ENCODE measurements at regions not wholly inside any gene's neighbourhood (a gene's known extent, or its start where the extent isn't known, plus 50 kb on each side); places are given as distances from the start of the nearest gene placed in this dataset.
"Not testable (repeated sequence)": the region's sequence is repeated elsewhere in the genome, so short reads cannot be mapped to it uniquely, and the experiment has no call there.

DNA sequence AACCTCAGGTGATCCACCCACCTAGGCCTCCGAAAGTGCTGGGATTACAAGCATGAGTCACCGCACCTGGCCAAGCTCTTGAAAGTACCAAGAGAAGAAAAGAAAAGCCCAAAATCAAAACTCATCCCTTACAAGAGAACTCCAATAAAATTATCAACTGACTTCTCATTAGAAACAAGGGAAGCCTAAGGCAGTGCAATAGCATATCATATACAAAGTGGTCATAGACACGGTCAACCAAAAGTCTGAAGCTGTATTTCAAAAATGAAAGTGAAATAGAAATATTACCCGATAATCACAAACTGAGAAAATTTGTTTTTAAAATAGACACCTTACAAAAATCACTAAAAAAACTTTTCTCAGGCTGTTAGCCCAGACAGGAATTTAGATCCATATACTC, 1321.1 kb upstream of the GJE1 start:
- in situ Hi-C loops (cut with HindIII; ENCODE audit: low sequenced_read_pairs): no loop called here

DNA sequence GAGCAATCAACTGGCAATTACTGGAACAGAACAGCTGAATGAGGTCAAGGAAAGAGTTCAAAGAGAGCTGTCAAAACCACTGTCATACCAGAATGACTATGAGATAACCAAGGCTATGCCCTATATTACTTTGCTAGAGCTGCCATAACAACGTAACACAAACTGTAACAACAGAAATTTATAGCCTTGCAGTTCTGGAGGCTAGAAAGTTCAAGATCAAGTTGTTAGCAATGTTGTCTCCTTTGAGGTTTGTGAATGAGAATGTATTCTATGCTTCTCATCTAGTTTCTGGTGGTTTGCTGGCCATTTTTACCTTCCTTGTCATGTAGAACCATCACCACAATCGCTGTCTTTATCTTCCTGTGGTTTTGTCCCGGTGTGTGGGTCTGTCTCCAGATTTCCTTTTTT, 1323.0 kb upstream of the GJE1 start:
- in situ Hi-C loops (cut with HindIII; ENCODE audit: low sequenced_read_pairs): no loop called here

DNA sequence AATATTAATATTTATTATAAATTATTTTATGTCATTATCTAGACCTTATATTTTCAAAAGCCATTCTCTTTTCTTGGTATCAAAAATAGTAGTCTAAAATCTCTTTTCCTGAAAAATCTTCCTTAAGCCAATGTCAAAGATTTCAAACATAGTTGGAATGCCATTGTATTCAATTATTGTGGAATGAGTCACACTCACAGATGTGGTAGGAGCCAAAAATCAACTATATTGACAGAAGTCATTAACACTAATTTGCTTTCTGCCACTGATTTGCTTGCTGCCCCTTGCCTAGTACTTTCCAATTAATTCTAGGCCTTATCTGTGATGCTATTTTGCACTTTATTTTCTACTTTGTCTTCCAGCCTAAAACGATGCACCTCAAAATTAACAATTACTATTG, 1326.3 kb upstream of the GJE1 start:
- in situ Hi-C loops (cut with HindIII; ENCODE audit: low sequenced_read_pairs): no loop called here

DNA sequence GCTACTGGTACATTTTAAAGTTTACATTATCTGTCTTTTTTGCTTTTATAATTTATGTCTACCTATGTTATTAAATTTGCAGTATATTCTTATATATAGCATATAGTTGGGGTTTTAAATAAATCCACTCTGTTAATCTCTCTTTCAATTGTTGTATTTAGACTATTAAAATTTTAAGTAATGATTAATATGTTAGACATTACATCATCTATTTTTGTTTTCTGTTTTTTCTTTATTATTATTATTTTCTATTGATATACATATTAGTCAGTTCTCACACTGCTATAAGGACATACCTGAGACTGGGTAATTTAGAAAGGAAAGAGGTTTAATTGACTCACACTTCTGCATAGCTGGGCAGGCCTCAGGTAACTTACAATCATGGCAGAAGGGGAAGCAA, 1338.2 kb upstream of the GJE1 start:
- in situ Hi-C loops (cut with HindIII; ENCODE audit: low sequenced_read_pairs): no loop called here

DNA sequence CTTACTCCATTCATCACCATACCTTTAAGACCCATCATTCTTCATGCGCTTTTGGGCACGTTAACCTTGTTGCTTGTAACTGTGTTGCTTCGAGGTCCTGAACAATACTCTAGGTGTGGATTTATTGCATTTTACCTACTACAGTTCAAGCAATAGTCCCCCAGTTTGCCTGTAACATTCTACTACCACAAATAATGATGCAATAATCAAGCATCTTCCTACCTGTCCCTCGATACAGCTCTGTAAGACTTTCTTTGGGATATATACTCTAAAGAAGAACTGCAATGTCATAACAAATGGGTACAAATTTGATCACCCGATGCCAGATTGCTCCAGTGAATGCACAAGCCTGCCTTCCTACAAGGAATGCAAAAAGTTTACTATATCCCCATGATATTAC, 1342.6 kb upstream of the GJE1 start:
- in situ Hi-C loops (cut with HindIII; ENCODE audit: low sequenced_read_pairs): no loop called here

DNA sequence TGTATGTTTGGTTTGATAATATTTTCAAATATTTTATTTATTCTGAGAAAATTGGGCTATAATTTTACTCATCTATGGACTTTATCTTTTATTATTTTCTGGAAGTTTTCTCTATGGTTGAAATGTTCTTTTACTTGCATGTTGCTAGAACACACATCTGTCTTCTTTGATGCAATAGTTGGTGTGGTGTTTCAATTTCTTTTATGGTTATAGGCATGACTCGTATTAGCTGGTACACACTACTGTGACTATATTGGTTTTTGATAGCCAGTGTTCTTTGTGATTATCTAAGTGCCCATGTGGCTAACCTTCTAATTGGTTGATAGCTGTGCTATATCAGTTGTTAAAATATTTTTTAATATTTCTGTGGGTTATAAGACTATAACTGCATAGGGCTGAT, 1343.3 kb upstream of the GJE1 start:
- in situ Hi-C loops (cut with HindIII; ENCODE audit: low sequenced_read_pairs): no loop called here

DNA sequence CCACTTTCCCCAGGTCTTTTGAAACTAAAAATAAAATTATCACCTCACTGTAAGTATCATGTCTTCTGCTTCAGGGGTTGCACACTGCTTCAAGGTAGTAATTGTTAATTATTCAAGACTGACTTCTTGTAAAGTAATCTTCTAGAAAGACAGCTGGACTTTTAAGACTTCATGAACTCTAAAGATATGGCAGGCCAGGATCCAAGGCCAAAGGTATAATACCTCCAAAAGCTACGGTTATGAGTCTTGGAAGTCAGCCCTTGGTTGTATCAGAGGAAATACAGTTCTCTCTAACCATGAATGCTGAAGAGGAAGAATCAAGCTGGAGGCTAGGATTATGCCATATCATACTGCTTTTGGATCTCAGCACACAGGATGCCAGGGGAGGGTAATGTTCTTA, 1346.8 kb upstream of the GJE1 start:
- in situ Hi-C loops (cut with HindIII; ENCODE audit: low sequenced_read_pairs): no loop called here

DNA sequence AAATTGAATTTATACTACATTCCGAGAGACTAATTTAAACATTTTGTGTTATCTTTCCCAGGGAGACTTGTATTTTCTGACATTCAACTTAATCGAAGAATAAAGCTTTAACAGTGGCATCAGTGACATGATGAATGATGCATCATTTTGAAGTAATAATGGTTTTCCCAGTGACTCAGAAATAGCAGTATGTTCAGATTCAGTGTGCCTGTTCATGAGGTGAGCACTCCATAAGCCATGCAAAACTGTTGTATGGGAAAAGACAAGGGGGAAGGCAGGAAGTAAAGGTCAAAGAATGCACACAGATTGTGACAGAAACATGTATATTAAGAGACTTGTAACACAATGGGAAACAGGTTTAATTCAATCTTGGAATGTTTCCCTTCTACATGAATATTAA, 1348.2 kb upstream of the GJE1 start:
- in situ Hi-C loops (cut with HindIII; ENCODE audit: low sequenced_read_pairs): no loop called here

DNA sequence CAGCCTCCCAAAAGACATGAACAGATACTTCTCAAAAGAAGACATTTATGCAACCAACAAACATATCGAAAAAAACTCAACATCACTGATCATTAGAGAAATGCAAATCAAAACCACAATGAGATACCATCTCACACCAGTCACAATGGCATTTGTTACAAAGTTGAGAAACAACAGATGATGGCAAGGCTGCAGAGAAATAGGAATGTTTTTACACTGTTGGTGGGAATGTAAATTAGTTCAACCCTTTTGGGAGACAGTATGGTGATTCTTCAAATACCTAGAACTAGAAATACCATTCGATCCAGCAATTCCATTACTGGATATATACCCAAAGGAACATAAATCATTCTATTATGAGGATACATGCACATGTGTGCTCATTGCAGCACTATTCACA, 1349.2 kb upstream of the GJE1 start:
- in situ Hi-C loops (cut with HindIII; ENCODE audit: low sequenced_read_pairs): not testable (repeated sequence)

DNA sequence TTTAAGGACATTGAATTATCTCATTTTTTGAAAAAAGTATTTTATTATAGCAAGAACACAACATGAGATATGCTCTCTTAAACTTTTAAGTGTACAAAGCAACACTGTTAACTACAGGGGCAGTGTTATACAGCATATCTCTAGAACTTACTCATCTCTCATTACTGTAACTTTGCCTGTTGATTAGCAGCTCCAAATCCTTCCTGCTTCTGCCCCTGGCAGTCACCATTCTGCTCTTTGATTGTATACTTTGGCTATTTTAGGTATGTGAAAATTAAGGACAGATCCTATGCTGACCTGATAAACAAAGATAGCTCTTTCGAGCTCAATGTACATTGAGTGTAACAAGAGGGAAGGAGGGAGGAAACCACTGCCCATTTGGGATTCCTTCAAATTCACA, 1349.8 kb upstream of the GJE1 start:
- in situ Hi-C loops (cut with HindIII; ENCODE audit: low sequenced_read_pairs): no loop called here

DNA sequence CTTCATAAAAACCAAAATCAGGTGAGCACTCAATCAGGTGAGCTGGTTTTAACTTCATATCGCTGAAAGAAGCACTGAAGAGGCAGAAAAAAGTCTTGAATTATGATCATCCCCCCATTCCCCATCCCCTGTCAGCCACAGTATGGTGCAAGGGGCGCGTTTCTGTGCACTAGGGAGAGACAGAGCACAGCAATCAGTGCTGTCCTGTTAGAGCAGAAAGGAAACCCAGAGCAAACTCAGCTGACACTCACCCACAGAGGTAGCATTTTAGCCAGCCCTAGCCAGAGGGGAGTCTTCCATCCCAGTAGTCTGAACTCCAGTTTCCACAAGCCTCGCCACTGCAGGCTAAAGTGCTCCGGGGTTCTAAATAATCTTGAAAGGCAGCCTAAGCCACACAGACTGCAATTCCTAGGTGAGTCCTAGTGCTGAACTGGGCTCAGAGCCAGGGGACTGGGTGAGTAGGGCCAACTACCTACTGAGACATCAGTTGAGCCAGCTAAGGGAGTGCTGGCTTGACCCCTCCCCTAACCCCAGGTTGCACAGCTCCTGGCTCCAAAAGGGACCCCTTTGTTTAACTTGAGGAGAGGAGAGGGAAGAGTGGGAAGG, 1352.6 kb upstream of the GJE1 start:
- in situ Hi-C loops (cut with HindIII; ENCODE audit: low sequenced_read_pairs): no loop called here

DNA sequence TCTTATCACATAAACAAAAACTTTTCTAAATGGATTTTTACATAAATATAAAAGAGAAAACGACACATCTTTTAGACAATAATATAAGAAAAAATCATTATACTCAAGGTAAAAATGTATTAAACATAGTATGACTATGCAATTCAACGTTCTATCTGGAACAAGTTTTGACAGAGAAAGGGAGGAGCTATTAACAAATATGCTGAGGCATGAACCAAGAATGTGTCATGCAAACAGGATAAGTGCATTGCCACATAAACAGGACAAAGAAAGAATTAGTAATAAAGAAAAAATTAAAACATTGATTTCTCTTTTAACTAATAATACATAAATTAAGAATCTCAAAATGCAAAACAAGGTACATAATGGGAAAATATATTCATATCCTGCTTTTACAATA, 1353.4 kb upstream of the GJE1 start:
- in situ Hi-C loops (cut with HindIII; ENCODE audit: low sequenced_read_pairs): no loop called here

DNA sequence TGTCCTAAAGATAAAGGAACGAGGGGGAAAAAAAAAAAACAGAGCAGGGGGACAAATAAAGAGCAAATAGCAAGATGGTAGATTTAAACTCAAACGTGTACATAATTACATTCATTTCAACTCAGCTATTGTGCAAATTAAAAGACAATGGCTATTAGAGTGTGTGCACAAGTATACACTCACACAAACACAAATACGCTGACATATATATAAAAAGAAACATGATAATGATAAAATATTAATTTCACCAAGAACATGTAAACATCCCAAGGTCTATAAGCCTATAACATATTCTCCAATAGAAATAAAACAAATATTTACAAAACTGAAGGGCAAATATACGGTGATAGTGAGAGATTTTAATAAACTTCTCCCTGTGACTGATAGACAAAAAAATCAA, 1354.9 kb upstream of the GJE1 start:
- in situ Hi-C loops (cut with HindIII; ENCODE audit: low sequenced_read_pairs): no loop called here

DNA sequence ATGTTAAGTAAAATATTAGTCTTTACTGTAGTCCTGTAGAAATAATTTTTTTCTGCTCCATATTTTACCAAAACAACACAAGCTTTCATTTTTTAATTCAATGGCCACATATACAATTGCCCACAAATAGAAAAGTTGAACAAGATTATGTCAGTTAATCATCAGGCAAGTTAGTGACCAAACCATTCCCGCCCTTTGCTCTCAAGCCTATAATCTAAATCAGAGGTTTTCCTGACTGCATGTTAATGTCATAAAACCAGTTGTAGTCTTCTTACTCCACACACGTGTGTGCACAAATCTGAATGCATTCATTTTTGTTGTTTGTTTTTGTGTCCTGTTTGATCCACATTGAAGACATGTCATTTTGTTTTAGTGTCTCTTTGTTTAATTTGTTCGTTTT, 1357.7 kb upstream of the GJE1 start:
- in situ Hi-C loops (cut with HindIII; ENCODE audit: low sequenced_read_pairs): no loop called here

DNA sequence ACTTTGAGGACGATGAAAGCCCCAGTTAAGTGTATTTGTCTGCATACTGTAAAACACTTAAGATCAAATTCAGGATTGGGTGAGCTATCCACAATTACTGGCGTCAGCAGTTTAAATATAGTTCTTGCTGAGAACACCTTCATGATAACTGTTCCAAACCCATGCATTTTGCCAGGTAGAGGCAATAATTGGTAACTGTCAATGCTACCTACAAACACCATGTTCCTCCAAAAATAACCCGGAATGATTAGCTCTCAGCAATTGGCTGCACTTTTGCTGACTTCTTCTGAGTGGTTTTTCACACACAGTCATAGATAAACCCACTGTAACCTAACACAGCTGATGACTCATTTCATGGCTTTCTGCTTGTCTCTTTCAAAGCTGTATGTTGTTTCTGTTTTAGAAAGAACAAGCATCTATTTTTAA, 1358.6 kb upstream of the GJE1 start:
- in situ Hi-C loops (cut with HindIII; ENCODE audit: low sequenced_read_pairs): no loop called here

DNA sequence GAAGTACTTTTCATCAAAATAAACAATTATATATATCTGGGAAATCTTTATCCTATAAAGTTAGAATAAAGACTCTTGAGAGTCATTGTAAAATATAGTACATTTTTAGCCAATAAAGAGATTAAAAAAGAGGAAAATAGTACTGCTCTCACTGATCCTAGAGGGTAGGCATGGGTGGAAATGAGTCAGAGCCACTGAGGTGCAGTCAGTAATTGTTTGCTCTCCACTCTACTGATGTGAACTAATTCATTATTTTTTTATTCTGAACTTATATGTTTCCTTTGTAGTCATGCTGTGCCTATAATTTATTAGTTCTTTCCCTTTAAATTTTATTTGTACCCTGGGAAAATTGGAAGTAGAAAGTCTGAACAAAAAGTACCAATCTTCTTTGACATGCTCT, 1359.4 kb upstream of the GJE1 start:
- in situ Hi-C loops (cut with HindIII; ENCODE audit: low sequenced_read_pairs): no loop called here

DNA sequence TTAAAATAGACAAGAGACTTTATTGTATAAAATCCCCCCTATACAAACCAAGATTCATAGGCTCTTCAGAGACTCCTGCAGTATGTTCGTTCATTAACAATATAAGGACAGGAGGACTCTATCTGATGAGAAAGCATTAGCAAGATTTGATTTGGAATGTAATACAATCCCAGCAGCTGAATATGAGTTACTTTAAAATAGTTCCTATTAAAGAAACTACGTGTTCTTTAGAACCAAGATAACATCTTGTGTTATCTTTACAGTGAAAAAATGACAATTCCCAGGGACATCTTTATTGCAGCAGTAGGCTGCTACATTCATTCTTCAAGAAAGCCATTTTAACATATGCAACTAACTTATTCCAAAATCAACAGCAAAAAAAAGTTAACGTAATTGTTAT, 1360.1 kb upstream of the GJE1 start:
- in situ Hi-C loops (cut with HindIII; ENCODE audit: low sequenced_read_pairs): no loop called here

DNA sequence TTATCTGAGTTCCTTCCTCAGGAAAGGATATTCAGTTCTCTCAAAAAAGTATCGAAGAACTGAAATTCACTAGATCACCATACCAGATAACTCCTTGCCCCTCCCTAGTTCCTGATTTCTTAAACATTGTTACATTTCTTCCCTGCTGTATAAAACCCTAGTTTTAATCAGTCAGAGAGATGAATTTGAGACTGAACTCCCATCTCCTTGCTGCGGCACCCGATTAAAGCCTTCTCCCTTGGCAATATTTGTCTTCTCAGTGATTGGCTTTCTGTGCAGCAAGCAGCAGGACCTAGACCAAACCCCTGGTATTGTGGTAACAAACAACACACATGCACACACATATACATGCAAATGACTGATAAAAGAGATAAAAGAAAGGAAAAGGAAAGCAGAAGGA, 1364.6 kb upstream of the GJE1 start:
- in situ Hi-C loops (cut with HindIII; ENCODE audit: low sequenced_read_pairs): no loop called here

DNA sequence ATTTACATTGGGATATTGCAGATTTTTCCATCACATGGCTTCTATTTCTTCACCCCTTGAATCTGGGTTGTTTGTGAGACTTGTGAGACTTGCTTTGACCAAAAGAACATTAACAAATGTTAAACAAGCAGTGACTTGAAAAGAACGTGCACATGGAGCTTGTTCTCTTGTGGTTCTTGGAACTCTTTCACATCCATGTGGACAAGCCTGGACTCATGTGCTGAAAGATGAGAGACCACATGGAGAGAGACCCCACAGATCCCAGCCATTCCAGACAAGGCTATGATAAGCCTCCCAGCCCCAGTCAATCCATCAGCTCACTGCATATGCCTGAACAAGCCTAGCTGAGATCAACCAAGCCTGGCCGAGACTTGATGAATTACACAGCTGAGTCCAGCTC, 1365.7 kb upstream of the GJE1 start:
- in situ Hi-C loops (cut with HindIII; ENCODE audit: low sequenced_read_pairs): no loop called here

DNA sequence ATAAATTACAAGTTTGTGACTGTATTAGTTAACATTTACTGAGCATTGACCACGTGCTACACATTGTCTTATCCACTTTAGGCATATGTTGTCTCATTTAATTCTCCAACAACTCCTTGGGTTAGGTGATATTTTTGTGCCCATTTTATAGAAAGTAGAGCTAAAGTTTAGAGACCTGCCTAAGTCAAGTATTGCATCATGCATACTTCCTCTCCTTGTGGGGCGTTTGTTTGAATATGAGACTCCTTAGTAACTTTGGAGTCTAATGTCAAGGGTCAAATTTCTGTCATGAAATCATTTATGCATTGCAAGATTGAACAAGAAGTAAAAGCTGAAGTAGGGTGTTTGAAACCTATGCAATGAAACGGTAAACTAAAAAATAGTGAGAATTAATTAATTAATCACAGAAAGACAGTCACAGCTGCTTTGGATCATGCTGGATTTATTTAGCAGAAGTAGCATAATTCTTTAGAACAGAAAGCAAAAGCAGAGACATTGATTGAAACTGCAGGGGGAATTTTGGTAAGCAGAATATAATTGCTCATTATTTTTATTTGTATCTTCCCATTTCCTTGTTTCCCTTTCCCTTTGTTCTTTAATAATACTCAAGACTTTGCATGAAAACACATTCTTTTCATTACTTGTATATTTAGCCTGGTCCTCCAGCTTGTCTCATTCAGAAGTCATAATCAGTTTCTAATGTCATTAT, 1374.4 kb upstream of the GJE1 start:
- in situ Hi-C loops (cut with HindIII; ENCODE audit: low sequenced_read_pairs): loop anchor here (5.0 kb wide), 1 partner anchor 64 kb away; no protein-coding TSS in a partner anchor

DNA sequence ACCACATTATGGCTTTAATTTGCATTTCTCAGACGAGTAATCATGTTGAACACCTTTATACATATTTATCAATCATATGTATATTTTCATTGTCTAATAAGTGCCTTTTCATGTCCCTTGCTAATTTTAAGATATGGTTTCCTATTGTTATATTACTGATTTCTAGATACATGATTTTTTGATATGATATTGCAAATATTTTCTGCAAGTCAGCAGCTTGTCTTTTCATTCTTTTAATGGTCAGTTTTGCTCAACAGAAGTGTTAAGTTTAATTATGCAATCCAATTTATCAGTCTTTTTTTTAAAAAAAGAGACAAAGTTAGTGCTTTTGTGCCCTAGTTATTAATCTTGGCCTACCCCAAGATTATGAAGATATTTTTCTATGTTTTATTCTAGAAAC, 1377.8 kb upstream of the CITED2 start:
- in situ Hi-C loops (cut with HindIII; ENCODE audit: low sequenced_read_pairs): no loop called here

DNA sequence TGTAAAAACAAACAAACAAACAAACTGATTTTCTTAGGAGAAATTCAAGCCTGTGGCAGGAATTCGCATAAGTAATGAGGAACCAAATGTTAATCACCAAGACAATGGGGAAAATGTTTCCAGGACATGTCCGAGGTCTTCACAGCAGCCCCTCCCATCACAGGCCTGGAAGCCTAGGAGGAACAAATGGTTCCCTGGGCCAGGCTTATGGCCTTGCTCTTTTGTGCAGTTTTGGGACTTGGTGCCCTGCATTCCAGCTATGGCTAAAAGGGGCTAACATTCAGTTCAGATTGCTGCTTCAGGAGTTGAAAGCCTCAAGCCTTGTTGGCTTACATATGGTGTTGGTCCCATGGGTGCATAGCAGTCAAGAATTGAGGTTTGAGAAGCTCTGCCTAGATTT, 1372.7 kb upstream of the CITED2 start:
- in situ Hi-C loops (cut with HindIII; ENCODE audit: low sequenced_read_pairs): no loop called here
